ENCODE measurements at regions not wholly inside any gene's neighbourhood (a gene's known extent, or its start where the extent isn't known, plus 50 kb on each side); places are given as distances from the start of the nearest gene placed in this dataset.

- intact Hi-C loops (cut with micrococcal nuclease) = no loop called here
- DNase-seq (no peak), ATAC-seq (ENCODE audit: low read depth) (no peak)
- no peak overlapping the region for H3K4me2 ChIP-seq (replicated peaks; ENCODE audit: low read depth, low read length, poor library complexity, severe bottlenecking)
- peaks cover 47% of the 10 kb centered on the region for H4K20me1 ChIP-seq (ENCODE audit: control insufficient read depth, insufficient read depth, low read length, poor library complexity, severe bottlenecking)
- H3K27me3 Mint-ChIP-seq = no peaks in the 10 kb centered on the region
- H3K4me3 Mint-ChIP-seq = no peak overlapping the region
- H3K9me3 ChIP-seq (ENCODE audit: control extremely low read depth in 1 of 3, control insufficient read depth in 2 of 3, insufficient read depth in 1 of 3, low read length in 2 of 3) = peaks cover 0 to 1% (median 0%) of the 10 kb centered on the region in 3 donors
- no peak overlapping the region for H3K4me3 ChIP-seq (ENCODE audit: control extremely low read depth in 1 of 5, extremely low read depth in 1 of 5, insufficient read depth in 1 of 5, low read depth in 2 of 5, low read length in 4 of 5)
- H3K27ac Mint-ChIP-seq = no peak overlapping the region
- no peak overlapping the region for H3K27ac ChIP-seq (ENCODE audit: low read length in 2 of 2)
- CTCF ChIA-PET = interaction anchor here (0.6 to 1.0 kb wide), 2 partner anchors 11 to 1576 kb away, joined by 3 read pairs; no protein-coding TSS in a partner anchor
- WGBS (ENCODE audit: insufficient coverage) = no CpG with 5 or more reads among the region's 1 CpG
- H3K79me2 ChIP-seq (ENCODE audit: control insufficient read depth, insufficient read depth, low read length) = peaks cover 6% of the 10 kb centered on the region
- TF ChIP-seq EZH2 (IDR thresholded peaks at IDR 0.05; ENCODE audit: borderline replicate concordance, insufficient read depth, low read depth, low read length, poor library complexity, severe bottlenecking) (no peak), CTCF (IDR thresholded peaks at IDR 0.05) (no peak)
- no peaks in the 10 kb centered on the region for H3K27me3 ChIP-seq (replicated peaks in 1 of 4; ENCODE audit: control extremely low read depth in 1 of 4, control insufficient read depth in 3 of 4, insufficient read depth in 4 of 4, low read length in 3 of 4)
- no peak overlapping the region for H3K9ac ChIP-seq (ENCODE audit: low read length)
- no peaks in the 10 kb centered on the region for H3K9me3 Mint-ChIP-seq (ENCODE audit: insufficient read depth)
- H3K4me1 ChIP-seq (ENCODE audit: control insufficient read depth in 2 of 2, insufficient read depth in 2 of 2, low read length in 2 of 2) = no peaks in the 10 kb centered on the region
- H3K36me3 ChIP-seq (replicated peaks in 1 of 2; ENCODE audit: control extremely low read depth in 1 of 2, control insufficient read depth in 1 of 2, extremely low read depth in 1 of 2, insufficient read depth in 2 of 2, low read length in 1 of 2) = peaks cover 0 to 5% of the 10 kb centered on the region in 2 experiments
- POLR2A ChIA-PET = no interaction called here
- H3K4me1 Mint-ChIP-seq = peaks cover 3% of the 10 kb centered on the region
- no peak overlapping the region for H2AFZ ChIP-seq (ENCODE audit: insufficient read depth, low read depth, low read length, poor library complexity, severe bottlenecking)
Observed at GRCh38 chr6:144599615-144600014, 314.5 kb downstream of the UTRN start.

- CTCF ChIA-PET = no interaction called here
- Histone ChIP-seq H3K27me3 (replicated peaks in 1 of 4; ENCODE audit: control extremely low read depth in 1 of 4, control insufficient read depth in 3 of 4, insufficient read depth in 4 of 4, low read length in 3 of 4) (no peaks in the 10 kb centered on the region), H3K9me3 (ENCODE audit: control extremely low read depth in 1 of 3, control insufficient read depth in 2 of 3, insufficient read depth in 1 of 3, low read length in 2 of 3) (peaks cover 0 to 1% (median 0%) of the 10 kb centered on the region in 3 donors), H3K9ac (ENCODE audit: low read length) (no peak overlapping the region), H3K4me3 (ENCODE audit: control extremely low read depth in 1 of 5, extremely low read depth in 1 of 5, insufficient read depth in 1 of 5, low read depth in 2 of 5, low read length in 4 of 5) (no peak overlapping the region), H3K79me2 (ENCODE audit: control insufficient read depth, insufficient read depth, low read length) (peaks cover 7% of the 10 kb centered on the region), H4K20me1 (ENCODE audit: control insufficient read depth, insufficient read depth, low read length, poor library complexity, severe bottlenecking) (peaks cover 36% of the 10 kb centered on the region), H3K27ac (ENCODE audit: low read length in 2 of 2) (no peak overlapping the region), H3K36me3 (replicated peaks in 1 of 2; ENCODE audit: control extremely low read depth in 1 of 2, control insufficient read depth in 1 of 2, extremely low read depth in 1 of 2, insufficient read depth in 2 of 2, low read length in 1 of 2) (peaks cover 0 to 3% of the 10 kb centered on the region in 2 experiments), H2AFZ (ENCODE audit: insufficient read depth, low read depth, low read length, poor library complexity, severe bottlenecking) (no peak overlapping the region), H3K4me1 (ENCODE audit: control insufficient read depth in 2 of 2, insufficient read depth in 2 of 2, low read length in 2 of 2) (no peaks in the 10 kb centered on the region), H3K4me2 (replicated peaks; ENCODE audit: low read depth, low read length, poor library complexity, severe bottlenecking) (no peak overlapping the region)
- peaks cover 3% of the 10 kb centered on the region for H3K4me1 Mint-ChIP-seq
- ATAC-seq (ENCODE audit: low read depth) = no peak
- 94% methylated on average over 2 of the region's 2 CpGs for WGBS (ENCODE audit: insufficient coverage)
- no peaks in the 10 kb centered on the region for H3K27me3 Mint-ChIP-seq
- no peak overlapping the region for H3K27ac Mint-ChIP-seq
- no peak for DNase-seq
- no peaks in the 10 kb centered on the region for H3K9me3 Mint-ChIP-seq (ENCODE audit: insufficient read depth)
- TF ChIP-seq CTCF (IDR thresholded peaks at IDR 0.05) (no peak), EZH2 (IDR thresholded peaks at IDR 0.05; ENCODE audit: borderline replicate concordance, insufficient read depth, low read depth, low read length, poor library complexity, severe bottlenecking) (no peak)
- POLR2A ChIA-PET = no interaction called here
- H3K4me3 Mint-ChIP-seq = no peak overlapping the region
- intact Hi-C loops (cut with micrococcal nuclease) = no loop called here
Observed at GRCh38 chr6:144601221-144601620, 316.1 kb downstream of the UTRN start.
